ENCODE measurements at regions not wholly inside any gene's neighbourhood (a gene's known extent, or its start where the extent isn't known, plus 50 kb on each side); places are given as distances from the start of the nearest gene placed in this dataset.

DNA sequence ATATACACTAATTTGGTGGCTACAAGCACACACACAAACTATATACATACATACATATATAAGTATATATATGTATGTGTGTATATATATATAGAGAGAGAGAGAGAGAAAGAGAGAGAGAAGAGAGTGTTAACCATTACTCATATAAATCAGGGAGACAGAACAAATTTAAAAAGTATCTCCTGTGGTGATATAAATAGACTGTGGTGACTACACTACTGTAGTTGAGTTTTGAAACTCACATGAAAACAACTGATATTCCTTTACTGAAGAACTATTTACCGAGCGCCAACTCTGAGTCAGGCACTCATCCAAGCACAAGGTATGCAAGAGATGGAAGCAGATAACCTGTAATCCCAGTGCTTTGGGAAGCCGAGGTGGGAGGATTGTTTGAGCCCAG lies 67.3 kb upstream of the ANO6 start:
- TF ChIP-seq POLR2A (IDR thresholded peaks at IDR 0.05) = no peak
- TF ChIP-seq, protein P1, sequence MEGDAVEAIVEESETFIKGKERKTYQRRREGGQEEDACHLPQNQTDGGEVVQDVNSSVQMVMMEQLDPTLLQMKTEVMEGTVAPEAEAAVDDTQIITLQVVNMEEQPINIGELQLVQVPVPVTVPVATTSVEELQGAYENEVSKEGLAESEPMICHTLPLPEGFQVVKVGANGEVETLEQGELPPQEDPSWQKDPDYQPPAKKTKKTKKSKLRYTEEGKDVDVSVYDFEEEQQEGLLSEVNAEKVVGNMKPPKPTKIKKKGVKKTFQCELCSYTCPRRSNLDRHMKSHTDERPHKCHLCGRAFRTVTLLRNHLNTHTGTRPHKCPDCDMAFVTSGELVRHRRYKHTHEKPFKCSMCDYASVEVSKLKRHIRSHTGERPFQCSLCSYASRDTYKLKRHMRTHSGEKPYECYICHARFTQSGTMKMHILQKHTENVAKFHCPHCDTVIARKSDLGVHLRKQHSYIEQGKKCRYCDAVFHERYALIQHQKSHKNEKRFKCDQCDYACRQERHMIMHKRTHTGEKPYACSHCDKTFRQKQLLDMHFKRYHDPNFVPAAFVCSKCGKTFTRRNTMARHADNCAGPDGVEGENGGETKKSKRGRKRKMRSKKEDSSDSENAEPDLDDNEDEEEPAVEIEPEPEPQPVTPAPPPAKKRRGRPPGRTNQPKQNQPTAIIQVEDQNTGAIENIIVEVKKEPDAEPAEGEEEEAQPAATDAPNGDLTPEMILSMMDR (IDR thresholded peaks at IDR 0.05) = no peak
